ENCODE measurements at regions not wholly inside any gene's neighbourhood (a gene's known extent, or its start where the extent isn't known, plus 50 kb on each side); places are given as distances from the start of the nearest gene placed in this dataset.

DNA sequence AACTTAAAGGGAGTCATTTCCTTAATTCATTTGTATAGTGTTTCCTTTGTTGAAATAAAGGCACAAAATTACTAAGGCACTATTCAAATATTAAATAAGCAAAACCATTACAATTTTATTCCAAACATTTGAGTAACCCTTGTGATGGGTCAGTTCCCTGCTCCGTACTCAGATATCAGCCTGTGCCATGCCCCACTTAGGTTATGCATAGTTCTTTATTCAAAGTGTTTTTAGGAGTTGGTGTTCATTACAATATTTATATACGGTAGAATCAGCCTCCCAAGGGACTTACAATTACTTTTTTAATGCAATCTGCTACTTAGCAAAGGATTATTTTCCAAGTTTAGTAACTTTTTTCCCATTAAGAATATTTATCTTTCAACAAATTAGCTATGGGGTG, 119.3 kb upstream of the SEMA3D start:
- Histone ChIP-seq H3K9me3 (ENCODE audit: insufficient read depth, low read length) (no peaks in the 10 kb centered on the region), H3K4me2 (ENCODE audit: low read depth, low read length, poor library complexity, severe bottlenecking) (no peak overlapping the region), H4K20me1 (ENCODE audit: low read depth, low read length) (peaks cover 3% of the 10 kb centered on the region; the same call in 1 of the 2 replicates), H3K36me3 (ENCODE audit: low read length) (no peaks in the 10 kb centered on the region), H3K79me2 (ENCODE audit: insufficient read depth, low read length) (no peaks in the 10 kb centered on the region), H3F3A (ENCODE audit: insufficient read depth) (no peaks in the 10 kb centered on the region), H2AFZ (ENCODE audit: low read depth, low read length, severe bottlenecking) (no peak overlapping the region), H3K27ac (ENCODE audit: low read depth, low read length) (no peak overlapping the region), H3K9me2 (replicated peaks; ENCODE audit: insufficient read depth, low read length) (no peaks in the 10 kb centered on the region), H3K4me3 (ENCODE audit: insufficient read depth, low read length, poor library complexity, severe bottlenecking) (no peak overlapping the region), H3K9ac (ENCODE audit: low read length) (no peak overlapping the region), H3K27me3 (ENCODE audit: low read length) (peaks cover 6% of the 10 kb centered on the region; the same call in 1 of the 2 replicates)
- TF ChIP-seq, protein P1, sequence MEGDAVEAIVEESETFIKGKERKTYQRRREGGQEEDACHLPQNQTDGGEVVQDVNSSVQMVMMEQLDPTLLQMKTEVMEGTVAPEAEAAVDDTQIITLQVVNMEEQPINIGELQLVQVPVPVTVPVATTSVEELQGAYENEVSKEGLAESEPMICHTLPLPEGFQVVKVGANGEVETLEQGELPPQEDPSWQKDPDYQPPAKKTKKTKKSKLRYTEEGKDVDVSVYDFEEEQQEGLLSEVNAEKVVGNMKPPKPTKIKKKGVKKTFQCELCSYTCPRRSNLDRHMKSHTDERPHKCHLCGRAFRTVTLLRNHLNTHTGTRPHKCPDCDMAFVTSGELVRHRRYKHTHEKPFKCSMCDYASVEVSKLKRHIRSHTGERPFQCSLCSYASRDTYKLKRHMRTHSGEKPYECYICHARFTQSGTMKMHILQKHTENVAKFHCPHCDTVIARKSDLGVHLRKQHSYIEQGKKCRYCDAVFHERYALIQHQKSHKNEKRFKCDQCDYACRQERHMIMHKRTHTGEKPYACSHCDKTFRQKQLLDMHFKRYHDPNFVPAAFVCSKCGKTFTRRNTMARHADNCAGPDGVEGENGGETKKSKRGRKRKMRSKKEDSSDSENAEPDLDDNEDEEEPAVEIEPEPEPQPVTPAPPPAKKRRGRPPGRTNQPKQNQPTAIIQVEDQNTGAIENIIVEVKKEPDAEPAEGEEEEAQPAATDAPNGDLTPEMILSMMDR (IDR thresholded peaks at IDR 0.05; ENCODE audit: insufficient read depth, low read length, poor library complexity, severe bottlenecking): no peak
- no peak for TF ChIP-seq EZH2phosphoT487 (conservative IDR thresholded peaks at IDR 0.05; ENCODE audit: low read length)

DNA sequence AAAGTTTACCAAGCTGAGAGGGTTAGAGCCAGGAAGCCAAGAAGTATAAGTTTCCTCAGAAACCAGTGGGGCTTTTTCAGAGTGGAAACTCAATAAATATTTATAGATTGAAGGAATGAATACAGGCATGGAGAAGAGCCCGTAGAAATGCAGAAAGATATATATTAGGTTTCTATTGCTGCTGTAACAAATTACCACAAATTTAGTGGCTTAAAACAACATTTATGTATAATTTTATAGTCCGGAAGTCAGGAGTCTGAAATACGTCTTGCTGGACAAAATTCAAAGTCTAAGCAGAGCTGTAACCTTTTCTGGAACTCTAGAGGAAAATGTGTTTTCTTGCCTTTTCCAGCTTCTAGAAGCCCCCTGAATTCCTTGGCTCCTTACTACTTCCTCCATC, 107.3 kb upstream of the SEMA3D start:
- Histone ChIP-seq H3F3A (ENCODE audit: insufficient read depth) (no peaks in the 10 kb centered on the region), H3K9ac (ENCODE audit: low read length) (no peak overlapping the region), H3K9me3 (ENCODE audit: insufficient read depth, low read length) (no peaks in the 10 kb centered on the region), H3K27me3 (ENCODE audit: low read length) (no peaks in the 10 kb centered on the region), H2AFZ (ENCODE audit: low read depth, low read length, severe bottlenecking) (no peak overlapping the region), H3K36me3 (ENCODE audit: low read length) (no peaks in the 10 kb centered on the region), H3K4me2 (ENCODE audit: low read depth, low read length, poor library complexity, severe bottlenecking) (no peak overlapping the region), H4K20me1 (ENCODE audit: low read depth, low read length) (no peaks in the 10 kb centered on the region), H3K9me2 (replicated peaks; ENCODE audit: insufficient read depth, low read length) (no peaks in the 10 kb centered on the region), H3K79me2 (ENCODE audit: insufficient read depth, low read length) (no peaks in the 10 kb centered on the region), H3K4me3 (ENCODE audit: insufficient read depth, low read length, poor library complexity, severe bottlenecking) (no peak overlapping the region), H3K27ac (ENCODE audit: low read depth, low read length) (no peak overlapping the region)
- no peak for TF ChIP-seq EZH2phosphoT487 (conservative IDR thresholded peaks at IDR 0.05; ENCODE audit: low read length)
- TF ChIP-seq, protein P1 (IDR thresholded peaks at IDR 0.05; ENCODE audit: insufficient read depth, low read length, poor library complexity, severe bottlenecking): no peak

DNA sequence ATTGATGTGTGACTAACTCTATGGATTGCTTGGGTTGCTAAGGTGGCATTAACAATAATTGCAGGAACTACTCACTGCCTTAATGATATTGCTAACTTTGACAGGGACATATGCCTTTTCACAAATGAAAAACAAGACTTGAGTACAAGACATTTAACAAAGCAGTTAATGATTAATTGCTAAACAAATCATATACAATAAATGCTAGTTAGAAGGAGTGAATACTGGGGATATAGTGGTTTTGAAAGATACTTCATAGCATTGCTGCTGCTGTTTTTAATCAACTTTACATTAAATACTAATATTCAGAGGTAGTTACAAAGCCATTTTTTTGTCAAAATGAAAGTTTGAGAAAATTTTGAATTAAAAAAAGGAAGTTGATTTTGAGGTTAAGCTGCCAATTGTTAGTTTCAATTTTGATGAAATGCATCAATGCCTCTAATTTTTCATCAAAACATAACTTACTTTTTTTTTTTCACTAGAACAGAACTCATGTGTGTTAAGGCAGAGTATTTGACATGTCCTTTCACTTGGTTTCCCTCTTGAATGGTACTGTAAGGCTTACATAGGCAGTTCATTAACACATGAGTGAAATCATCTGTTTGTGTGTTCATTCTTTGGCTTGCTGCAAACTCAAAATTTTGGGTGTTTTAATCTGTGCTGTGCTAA, 106.2 kb upstream of the SEMA3D start:
- Histone ChIP-seq H3K27ac (ENCODE audit: low read depth, low read length) (no peak overlapping the region), H3K27me3 (ENCODE audit: low read length) (no peaks in the 10 kb centered on the region), H3K4me2 (ENCODE audit: low read depth, low read length, poor library complexity, severe bottlenecking) (no peak overlapping the region), H4K20me1 (ENCODE audit: low read depth, low read length) (no peaks in the 10 kb centered on the region), H3K4me3 (ENCODE audit: insufficient read depth, low read length, poor library complexity, severe bottlenecking) (no peak overlapping the region), H2AFZ (ENCODE audit: low read depth, low read length, severe bottlenecking) (no peak overlapping the region), H3F3A (ENCODE audit: insufficient read depth) (no peaks in the 10 kb centered on the region), H3K9ac (ENCODE audit: low read length) (no peak overlapping the region), H3K9me3 (ENCODE audit: insufficient read depth, low read length) (no peaks in the 10 kb centered on the region), H3K79me2 (ENCODE audit: insufficient read depth, low read length) (no peaks in the 10 kb centered on the region), H3K36me3 (ENCODE audit: low read length) (no peaks in the 10 kb centered on the region), H3K9me2 (replicated peaks; ENCODE audit: insufficient read depth, low read length) (no peaks in the 10 kb centered on the region)
- no peak for TF ChIP-seq EZH2phosphoT487 (conservative IDR thresholded peaks at IDR 0.05; ENCODE audit: low read length)
- TF ChIP-seq, protein P1 (IDR thresholded peaks at IDR 0.05; ENCODE audit: insufficient read depth, low read length, poor library complexity, severe bottlenecking): no peak

Measured in SU-DHL-6 (cell line).